H1 (cell line): ENCODE measurements at regions not wholly inside any gene's neighbourhood (a gene's known extent, or its start where the extent isn't known, plus 50 kb on each side); places are given as distances from the start of the nearest gene placed in this dataset.
"Not testable (repeated sequence)": the region's sequence is repeated elsewhere in the genome, so short reads cannot be mapped to it uniquely, and the experiment has no call there.

Source experiments
- CTCF ChIA-PET: fragments of 300-600 bp; sonication (Branson Sonifier 250); formaldehyde crosslinking; loops from one replicate; lab custom pipeline; 2021; ENCODE audit not compliant: partially characterized antibody; lab: Charles Lee
- POLR2A ChIA-PET: fragments of 300-600 bp; sonication (Branson Sonifier 250); formaldehyde crosslinking; loops from one replicate; lab custom pipeline; 2021; ENCODE audit warnings: inconsistent platforms; ENCODE audit not compliant: partially characterized antibody; lab: Charles Lee
- DNase-seq, 2 experiments: peaks; one replicate each; pipeline versions ENCODE4 v3.0.0 to v3.0.0-alpha.2; 2010 to 2022; ENCODE audit warnings: low spot score in 2 of 2, low read depth in 1 of 2, mixed read lengths in 1 of 2
- FAIRE-seq: peaks from 2 replicates; lab custom pipeline; 2011; peaks lifted over from hg19 to GRCh38; lab: Jason Lieb, UNC
- H2AFZ ChIP-seq: 2 replicates; pipeline ENCODE4 v1.8.1; 2012; ENCODE audit warnings: low read length, inconsistent platforms
- H2AK5ac ChIP-seq: 2 replicates; pipeline ENCODE4 v1.6.1; 2013; ENCODE audit warnings: low read depth, low read length
- H2BK120ac ChIP-seq: replicated peaks from 2 replicates; pipeline ENCODE3; 2013; ENCODE audit warnings: low read depth, low read length, inconsistent platforms
- H2BK12ac ChIP-seq: 2 replicates; pipeline ENCODE4 v1.6.1; 2013; ENCODE audit warnings: low read depth, low read length
- H2BK15ac ChIP-seq: 2 replicates; pipeline ENCODE4 v1.6.1; 2013; ENCODE audit warnings: low read length
- H2BK20ac ChIP-seq: 2 replicates; pipeline ENCODE4 v1.6.1; 2013; ENCODE audit warnings: low read length
- H2BK5ac ChIP-seq: 2 replicates; pipeline ENCODE4 v1.6.1; 2013; ENCODE audit warnings: low read depth, low read length
- H3K14ac ChIP-seq: 2 replicates; pipeline ENCODE4 v1.6.1; 2013; ENCODE audit warnings: inconsistent platforms; ENCODE audit not compliant: insufficient read length
- H3K18ac ChIP-seq: 2 replicates; pipeline ENCODE4 v1.6.1; 2013; ENCODE audit warnings: low read length; ENCODE audit errors: extremely low read depth
- H3K23ac ChIP-seq: 2 replicates; pipeline ENCODE4 v1.6.1; 2013; ENCODE audit warnings: inconsistent platforms; ENCODE audit not compliant: insufficient read length
- H3K23me2 ChIP-seq: 2 replicates; pipeline ENCODE4 v1.6.1; 2013; ENCODE audit warnings: low read depth, low read length
- H3K27ac ChIP-seq: 2 replicates; pipeline ENCODE4 v1.6.1; 2011; ENCODE audit warnings: low read depth, low read length, inconsistent platforms
- H3K27me3 ChIP-seq, 4 experiments: replicated peaks in 1 of 4; 1 replicate in 1 of 4; 2 replicates in 3 of 4; pipeline versions ENCODE4 v1.6.1 to v1.8.1; 2011 to 2013; ENCODE audit warnings: low read length in 3 of 4, mild to moderate bottlenecking in 3 of 4, inconsistent platforms in 2 of 4, mixed read lengths in 2 of 4, moderate library complexity in 1 of 4; ENCODE audit not compliant: control insufficient read depth in 3 of 4, insufficient read depth in 3 of 4; ENCODE audit errors: extremely low read depth in 1 of 4
- H3K36me3 ChIP-seq, 4 experiments: 2 replicates each; pipeline versions ENCODE4 v1.6.1 to v1.8.1; 2011 to 2013; ENCODE audit warnings: mild to moderate bottlenecking in 4 of 4, low read length in 3 of 4, moderate library complexity in 2 of 4, control low read depth in 1 of 4, inconsistent platforms in 1 of 4; ENCODE audit not compliant: insufficient read depth in 4 of 4, control insufficient read depth in 2 of 4
- H3K4ac ChIP-seq: replicated peaks from 2 replicates; pipeline ENCODE3; 2013; ENCODE audit warnings: low read length, low read depth, mixed read lengths, inconsistent platforms; ENCODE audit not compliant: insufficient read length
- H3K4me1 ChIP-seq, 4 experiments: replicated peaks in 1 of 4; 1 replicate in 1 of 4; 2 replicates in 3 of 4; pipeline versions ENCODE4 v1.6.1 to v1.8.1; 2011 to 2013; ENCODE audit warnings: low read length in 3 of 4, inconsistent platforms in 2 of 4, mixed read lengths in 1 of 4; ENCODE audit not compliant: insufficient read depth in 4 of 4, control insufficient read depth in 3 of 4
- H3K4me2 ChIP-seq, 2 experiments: 2 replicates each; pipeline versions ENCODE4 v1.6.1 to v1.8.1; 2011 to 2013; ENCODE audit warnings: low read depth in 2 of 2, low read length in 2 of 2, control low read depth in 1 of 2, inconsistent platforms in 1 of 2, mild to moderate bottlenecking in 1 of 2; ENCODE audit not compliant: insufficient read depth in 1 of 2
- H3K4me3 ChIP-seq, 4 experiments: fragments of 200-600, 300-600 bp in 1 of 4; sonication (generic), shearing (Covaris generic), sonication (Bioruptor Twin) in 1 of 4; 2 replicates each; pipeline versions ENCODE4 v1.5.1 to v1.8.1; 2011 to 2016; ENCODE audit warnings: low read length in 4 of 4, low read depth in 3 of 4, control low read depth in 2 of 4, inconsistent platforms in 2 of 4, mild to moderate bottlenecking in 2 of 4, mixed read lengths in 1 of 4, moderate library complexity in 1 of 4; ENCODE audit not compliant: insufficient read depth in 2 of 4; ENCODE audit errors: extremely low read depth in 1 of 4
- H3K56ac ChIP-seq: replicated peaks from 2 replicates; pipeline ENCODE3; 2013; ENCODE audit warnings: low read depth, mild to moderate bottlenecking, mixed read lengths, low read length, inconsistent platforms; ENCODE audit not compliant: insufficient read length
- H3K79me1 ChIP-seq: 2 replicates; pipeline ENCODE4 v1.6.1; 2013; ENCODE audit warnings: low read depth, low read length, control low read depth
- H3K79me2 ChIP-seq, 2 experiments: 2 replicates each; pipeline versions ENCODE4 v1.6.1 to v1.8.1; 2012 to 2013; ENCODE audit warnings: low read length in 2 of 2, mild to moderate bottlenecking in 2 of 2, inconsistent platforms in 1 of 2; ENCODE audit not compliant: insufficient read depth in 2 of 2, control insufficient read depth in 1 of 2
- H3K9ac ChIP-seq, 4 experiments: replicated peaks in 1 of 4; 1 replicate in 1 of 4; 2 replicates in 3 of 4; pipeline versions ENCODE4 v1.6.1 to v1.8.1; 2011 to 2013; ENCODE audit warnings: low read depth in 3 of 4, low read length in 3 of 4, control low read depth in 2 of 4, mild to moderate bottlenecking in 2 of 4, moderate library complexity in 2 of 4, inconsistent platforms in 1 of 4; ENCODE audit errors: extremely low read depth in 1 of 4
- H3K9me3 ChIP-seq, 2 experiments: 2 replicates each; pipeline versions ENCODE4 v1.6.1 to v1.8.1; 2012 to 2013; ENCODE audit warnings: mild to moderate bottlenecking in 2 of 2, moderate library complexity in 2 of 2, control low read depth in 1 of 2, inconsistent platforms in 1 of 2, low read depth in 1 of 2, low read length in 1 of 2, mixed read lengths in 1 of 2; ENCODE audit not compliant: insufficient read depth in 2 of 2
- H4K20me1 ChIP-seq, 2 experiments: replicated peaks in 1 of 2; 2 replicates each; pipeline versions ENCODE3 to v1.8.1; 2011 to 2013; ENCODE audit warnings: inconsistent platforms in 2 of 2, low read length in 2 of 2, mild to moderate bottlenecking in 1 of 2; ENCODE audit not compliant: insufficient read depth in 2 of 2, control insufficient read depth in 1 of 2
- H4K5ac ChIP-seq: 2 replicates; pipeline ENCODE4 v1.6.1; 2013; ENCODE audit warnings: low read length, low read depth, mixed read lengths, inconsistent platforms; ENCODE audit not compliant: insufficient read length
- H4K8ac ChIP-seq: 2 replicates; pipeline ENCODE4 v1.8.0; 2013; ENCODE audit warnings: mild to moderate bottlenecking, moderate library complexity, low read length, inconsistent platforms; ENCODE audit not compliant: insufficient read depth; ENCODE audit errors: extremely low read depth
- H4K91ac ChIP-seq: replicated peaks from 2 replicates; pipeline ENCODE3; 2013; ENCODE audit warnings: low read length, mixed read lengths, inconsistent platforms; ENCODE audit not compliant: insufficient read length
- WGBS, 2 experiments: shearing (Covaris generic) in 1 of 2; methylation state at CpG; one replicate each; pipeline versions ENCODE4 v1.1.6 to v1.1.7; 2013 to 2015; ENCODE audit warnings: low lambda C conversion rate in 2 of 2, mixed read lengths in 2 of 2, inconsistent platforms in 1 of 2, low coverage in 1 of 2, missing lambda C conversion rate in 1 of 2; ENCODE audit not compliant: insufficient replicate concordance in 2 of 2, insufficient coverage in 1 of 2, insufficient read length in 1 of 2; ENCODE audit errors: extremely low coverage in 1 of 2, missing lambda C conversion rate in 1 of 2; 5-methylcytosine and 5-hydroxymethylcytosine counted together

DNA sequence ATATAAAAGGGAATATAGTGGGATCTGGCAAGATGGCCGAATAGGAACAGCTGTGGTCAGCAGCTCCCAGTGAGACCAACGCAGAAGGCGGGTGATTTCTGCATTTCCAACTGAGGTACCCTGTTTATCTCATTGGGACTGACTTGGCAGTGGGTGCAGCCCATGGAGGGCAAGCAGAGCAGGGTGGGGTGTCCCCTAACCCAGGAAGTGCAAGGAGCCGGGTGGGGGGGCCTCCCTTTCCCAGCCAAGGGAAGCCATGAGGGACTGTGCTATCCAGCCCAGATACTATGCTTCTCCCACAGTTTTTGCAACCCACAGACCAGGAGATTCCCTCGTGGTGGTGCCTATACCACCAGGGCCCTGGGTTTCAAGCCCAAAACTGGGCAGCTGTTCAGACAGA, 342.4 kb downstream of the RPS29 start:
- FAIRE-seq, H3K9me3 ChIP-seq, H3K9ac ChIP-seq, H4K5ac ChIP-seq, H2BK5ac ChIP-seq, H3K23me2 ChIP-seq, H3K79me2 ChIP-seq, H3K23ac ChIP-seq, H4K20me1 ChIP-seq, H3K4ac ChIP-seq, H3K14ac ChIP-seq, H3K4me2 ChIP-seq, H2BK15ac ChIP-seq, H2AK5ac ChIP-seq, H2BK20ac ChIP-seq, H4K8ac ChIP-seq, H3K27me3 ChIP-seq, H2BK12ac ChIP-seq, H3K36me3 ChIP-seq, H2AFZ ChIP-seq, H3K4me1 ChIP-seq, H3K4me3 ChIP-seq, H3K79me1 ChIP-seq, DNase-seq, H3K18ac ChIP-seq, H2BK120ac ChIP-seq, H3K27ac ChIP-seq, H4K91ac ChIP-seq, H3K56ac ChIP-seq: not testable (repeated sequence)
- WGBS, 2 experiments, result 89% methylated on average over 5 of the region's 5 CpGs; no CpG with 5 or more reads in 1 of the 2 experiments
- CTCF ChIA-PET, result interaction anchor here (1.1 to 1.3 kb wide), 2 partner anchors 15 to 60 kb away, joined by 3 read pairs; no protein-coding TSS in a partner anchor
- POLR2A ChIA-PET, result interaction anchor here (0.9 kb wide), 1 partner anchor 341 kb away, joined by 3 read pairs; no protein-coding TSS in a partner anchor
